Mucosa of stomach (tissue), 1 donor: ENCODE measurements at regions not wholly inside any gene's neighbourhood (a gene's known extent, or its start where the extent isn't known, plus 50 kb on each side); places are given as distances from the start of the nearest gene placed in this dataset.

Source experiments
- H3K27me3 ChIP-seq: one replicate; pipeline ENCODE4 v1.7.0; 2013; ENCODE audit warnings: mild to moderate bottlenecking, low read length; ENCODE audit not compliant: control insufficient read depth, insufficient read depth
- H3K36me3 ChIP-seq: one replicate; pipeline ENCODE4 v1.7.0; 2013; ENCODE audit warnings: low read length; ENCODE audit not compliant: control insufficient read depth, insufficient read depth
- H3K4me1 ChIP-seq: one replicate; pipeline ENCODE4 v1.7.0; 2013; ENCODE audit warnings: mild to moderate bottlenecking, low read length; ENCODE audit not compliant: control insufficient read depth, insufficient read depth
- H3K4me3 ChIP-seq: one replicate; pipeline ENCODE4 v1.7.0; 2013; ENCODE audit warnings: low read length
- H3K9ac ChIP-seq: one replicate; pipeline ENCODE4 v1.7.0; 2013; ENCODE audit warnings: mild to moderate bottlenecking, low read length, moderate library complexity
- H3K9me3 ChIP-seq: one replicate; pipeline ENCODE4 v1.7.0; 2013; ENCODE audit warnings: mild to moderate bottlenecking, low read length, moderate library complexity; ENCODE audit not compliant: control insufficient read depth
- donor health status: Pancreatic carcinoma.

GRCh38 chr18:40769786-40770185 is 1185.2 kb upstream of the PIK3C3 start:
- no peaks in the 10 kb centered on the region for H3K4me1 ChIP-seq
- H3K4me3 ChIP-seq, result no peak overlapping the region
- H3K9ac ChIP-seq, result no peak overlapping the region
- no peaks in the 10 kb centered on the region for H3K36me3 ChIP-seq
- no peaks in the 10 kb centered on the region for H3K9me3 ChIP-seq
- H3K27me3 ChIP-seq, result no peaks in the 10 kb centered on the region

GRCh38 chr18:40760251-40760650 is 1194.8 kb upstream of the PIK3C3 start:
- Histone ChIP-seq H3K4me1 (no peaks in the 10 kb centered on the region), H3K27me3 (no peaks in the 10 kb centered on the region), H3K4me3 (no peak overlapping the region), H3K9ac (no peak overlapping the region), H3K9me3 (no peaks in the 10 kb centered on the region), H3K36me3 (no peaks in the 10 kb centered on the region)

- no peak overlapping the region for H3K4me3 ChIP-seq
- H3K9ac ChIP-seq, result no peak overlapping the region
- no peaks in the 10 kb centered on the region for H3K9me3 ChIP-seq
- no peaks in the 10 kb centered on the region for H3K27me3 ChIP-seq
- H3K4me1 ChIP-seq, result no peaks in the 10 kb centered on the region
- no peaks in the 10 kb centered on the region for H3K36me3 ChIP-seq
These were observed 1200.6 kb upstream of the PIK3C3 start for GRCh38 chr18:40754477-40754876.

- no peaks in the 10 kb centered on the region for H3K9me3 ChIP-seq
- H3K9ac ChIP-seq, result no peak overlapping the region
- no peak overlapping the region for H3K4me3 ChIP-seq
- H3K4me1 ChIP-seq, result no peaks in the 10 kb centered on the region
- H3K36me3 ChIP-seq, result no peaks in the 10 kb centered on the region
- H3K27me3 ChIP-seq, result no peaks in the 10 kb centered on the region
These were observed 1202.7 kb upstream of the PIK3C3 start for GRCh38 chr18:40752316-40752715.

GRCh38 chr18:40751186-40751585 is 1203.8 kb upstream of the PIK3C3 start:
- H3K9me3 ChIP-seq, result no peaks in the 10 kb centered on the region
- no peaks in the 10 kb centered on the region for H3K27me3 ChIP-seq
- H3K9ac ChIP-seq, result no peak overlapping the region
- no peaks in the 10 kb centered on the region for H3K36me3 ChIP-seq
- H3K4me1 ChIP-seq, result no peaks in the 10 kb centered on the region
- H3K4me3 ChIP-seq, result no peak overlapping the region

GRCh38 chr18:40739029-40739428 is 1216.0 kb upstream of the PIK3C3 start:
- Histone ChIP-seq H3K4me1 (no peaks in the 10 kb centered on the region), H3K36me3 (no peaks in the 10 kb centered on the region), H3K27me3 (no peaks in the 10 kb centered on the region), H3K9ac (no peak overlapping the region), H3K9me3 (no peaks in the 10 kb centered on the region), H3K4me3 (no peak overlapping the region)

GRCh38 chr18:40738321-40738880 is 1216.6 kb upstream of the PIK3C3 start:
- H3K4me3 ChIP-seq, result no peak overlapping the region
- no peaks in the 10 kb centered on the region for H3K9me3 ChIP-seq
- H3K4me1 ChIP-seq, result no peaks in the 10 kb centered on the region
- no peaks in the 10 kb centered on the region for H3K36me3 ChIP-seq
- H3K9ac ChIP-seq, result no peak overlapping the region
- no peaks in the 10 kb centered on the region for H3K27me3 ChIP-seq

- Histone ChIP-seq H3K9me3 (no peaks in the 10 kb centered on the region), H3K4me3 (no peak overlapping the region), H3K4me1 (no peaks in the 10 kb centered on the region), H3K36me3 (no peaks in the 10 kb centered on the region), H3K27me3 (no peaks in the 10 kb centered on the region), H3K9ac (no peak overlapping the region)
These were observed 1246.3 kb upstream of the PIK3C3 start for GRCh38 chr18:40708726-40709125.

GRCh38 chr18:40707797-40708196 is 1247.2 kb upstream of the PIK3C3 start:
- no peaks in the 10 kb centered on the region for H3K27me3 ChIP-seq
- H3K4me1 ChIP-seq, result no peaks in the 10 kb centered on the region
- no peaks in the 10 kb centered on the region for H3K9me3 ChIP-seq
- H3K4me3 ChIP-seq, result no peak overlapping the region
- no peaks in the 10 kb centered on the region for H3K36me3 ChIP-seq
- H3K9ac ChIP-seq, result no peak overlapping the region

GRCh38 chr18:40698129-40698528 is 1256.9 kb upstream of the PIK3C3 start:
- no peak overlapping the region for H3K4me3 ChIP-seq
- no peaks in the 10 kb centered on the region for H3K27me3 ChIP-seq
- H3K36me3 ChIP-seq, result no peaks in the 10 kb centered on the region
- H3K9me3 ChIP-seq, result no peaks in the 10 kb centered on the region
- no peak overlapping the region for H3K9ac ChIP-seq
- H3K4me1 ChIP-seq, result no peaks in the 10 kb centered on the region

GRCh38 chr18:40695526-40695925 is 1259.5 kb upstream of the PIK3C3 start:
- no peaks in the 10 kb centered on the region for H3K27me3 ChIP-seq
- H3K36me3 ChIP-seq, result no peaks in the 10 kb centered on the region
- H3K9me3 ChIP-seq, result no peaks in the 10 kb centered on the region
- H3K9ac ChIP-seq, result no peak overlapping the region
- no peaks in the 10 kb centered on the region for H3K4me1 ChIP-seq
- no peak overlapping the region for H3K4me3 ChIP-seq

- Histone ChIP-seq H3K9ac (no peak overlapping the region), H3K9me3 (no peaks in the 10 kb centered on the region), H3K36me3 (no peaks in the 10 kb centered on the region), H3K4me3 (no peak overlapping the region), H3K4me1 (no peaks in the 10 kb centered on the region), H3K27me3 (no peaks in the 10 kb centered on the region)
These were observed 1262.2 kb upstream of the PIK3C3 start for GRCh38 chr18:40692871-40693270.

- Histone ChIP-seq H3K4me1 (no peaks in the 10 kb centered on the region), H3K36me3 (no peaks in the 10 kb centered on the region), H3K9me3 (no peaks in the 10 kb centered on the region), H3K27me3 (no peaks in the 10 kb centered on the region), H3K4me3 (no peak overlapping the region), H3K9ac (no peak overlapping the region)
These were observed 1265.0 kb upstream of the PIK3C3 start for GRCh38 chr18:40690062-40690461.
